WTC11 (cell line): ENCODE measurements at regions not wholly inside any gene's neighbourhood (a gene's known extent, or its start where the extent isn't known, plus 50 kb on each side); places are given as distances from the start of the nearest gene placed in this dataset.

ENCODE experiments used
- ATAC-seq: fragments of 200-7000 bp; cut with Tn5 transposase; 2 replicates; pipeline ENCODE4 v1.10.0; 2021; ENCODE audit warnings: mild to moderate bottlenecking, moderate library complexity
- CTCF ChIA-PET: fragments of 300-600 bp; sonication (Branson Sonifier 250); formaldehyde crosslinking; loops from one replicate; lab custom pipeline; 2021; ENCODE audit warnings: antibody characterized with exemption; lab: Charles Lee
- POLR2A ChIA-PET: fragments of 350-600 bp; sonication (Branson Sonifier 250); formaldehyde crosslinking; loops from one replicate; lab custom pipeline; 2021; ENCODE audit warnings: antibody characterized with exemption; lab: Charles Lee
- DNase-seq: peaks from one replicate; pipeline ENCODE4 v3.0.0; 2021; ENCODE audit warnings: low spot score
- H3K27ac Mint-ChIP-seq: 2 replicates; pipeline ENCODE4 v1.8.0; 2021; ENCODE audit warnings: mixed read lengths
- H3K27me3 Mint-ChIP-seq: 2 replicates; pipeline ENCODE4 v1.8.0; 2021; ENCODE audit warnings: low read depth, mild to moderate bottlenecking, moderate library complexity, mixed read lengths
- H3K36me3 Mint-ChIP-seq: 2 replicates; pipeline ENCODE4 v1.8.0; 2021; ENCODE audit warnings: mixed read lengths
- H3K4me1 Mint-ChIP-seq: 2 replicates; pipeline ENCODE4 v1.8.0; 2022; ENCODE audit warnings: mixed read lengths
- H3K4me3 Mint-ChIP-seq: 2 replicates; pipeline ENCODE4 v1.8.0; 2021; ENCODE audit warnings: mild to moderate bottlenecking, moderate library complexity, mixed read lengths
- H3K9me3 Mint-ChIP-seq: 2 replicates; pipeline ENCODE4 v1.8.0; 2021; ENCODE audit warnings: mixed read lengths
- AFF4 ChIP-seq: sonication (generic); formaldehyde crosslinking; IDR thresholded peaks from 2 replicates; pipeline ENCODE4 v1.8.1; 2023; ENCODE audit warnings: mild to moderate bottlenecking, missing genetic modification reagents, borderline replicate concordance
- ATF2 ChIP-seq: sonication (generic); formaldehyde crosslinking; IDR thresholded peaks from 2 replicates; pipeline ENCODE4 v1.8.1; 2022; ENCODE audit warnings: low read depth, missing genetic modification reagents, borderline replicate concordance
- CDX4 ChIP-seq: fragments of 250-450 bp; sonication (Bioruptor Pico); IDR thresholded peaks from 2 replicates; pipeline ENCODE4 v1.9.0; 2021; ENCODE audit warnings: moderate library complexity, mild to moderate bottlenecking, inconsistent platforms, borderline replicate concordance
- E2F1 ChIP-seq: sonication (generic); formaldehyde crosslinking; IDR thresholded peaks from 2 replicates; pipeline ENCODE4 v1.8.0; 2022; ENCODE audit warnings: mild to moderate bottlenecking, missing genetic modification reagents
- E2F5 ChIP-seq: sonication (generic); formaldehyde crosslinking; IDR thresholded peaks from 2 replicates; pipeline ENCODE4 v1.8.1; 2022; ENCODE audit warnings: mild to moderate bottlenecking, moderate library complexity, missing genetic modification reagents
- ERG ChIP-seq: fragments of 250-450 bp; sonication (Bioruptor Pico); IDR thresholded peaks from 2 replicates; pipeline ENCODE4 v1.8.0; 2021; ENCODE audit warnings: mild to moderate bottlenecking
- FOXK1 ChIP-seq: sonication (generic); formaldehyde crosslinking; IDR thresholded peaks from 2 replicates; pipeline ENCODE4 v1.8.0; 2022; ENCODE audit warnings: mild to moderate bottlenecking, moderate library complexity, missing genetic modification reagents
- GRHL2 ChIP-seq: fragments of 250-450 bp; sonication (Bioruptor Pico); IDR thresholded peaks from 2 replicates; pipeline ENCODE4 v1.8.0; 2022; ENCODE audit warnings: mild to moderate bottlenecking, moderate library complexity; ENCODE audit not compliant: insufficient replicate concordance, severe bottlenecking
- GTF2I ChIP-seq: fragments of 250-450 bp; sonication (Bioruptor Pico); conservative IDR thresholded peaks from 2 replicates; pipeline ENCODE4 v1.4.0; 2021; ENCODE audit warnings: mild to moderate bottlenecking
- KAT7 ChIP-seq: sonication (generic); formaldehyde crosslinking; IDR thresholded peaks from 2 replicates; pipeline ENCODE4 v1.8.1; 2023; ENCODE audit warnings: missing genetic modification reagents, mild to moderate bottlenecking, borderline replicate concordance
- MAX ChIP-seq: sonication (generic); formaldehyde crosslinking; IDR thresholded peaks from 2 replicates; pipeline ENCODE4 v1.8.0; 2022; ENCODE audit warnings: mild to moderate bottlenecking, missing genetic modification reagents
- MXD4 ChIP-seq: fragments of 250-450 bp; sonication (Bioruptor Pico); IDR thresholded peaks from 2 replicates; pipeline ENCODE4 v1.8.0; 2021; ENCODE audit warnings: mild to moderate bottlenecking, moderate library complexity, borderline replicate concordance
- NFYB ChIP-seq: sonication (generic); formaldehyde crosslinking; conservative IDR thresholded peaks from 2 replicates; pipeline ENCODE4 v1.8.0; 2022; ENCODE audit warnings: low read depth, missing genetic modification reagents
- PRDM15 ChIP-seq: sonication (generic); formaldehyde crosslinking; IDR thresholded peaks from 2 replicates; pipeline ENCODE4 v1.8.0; 2022; ENCODE audit warnings: missing genetic modification reagents
- SMAD4 ChIP-seq: sonication (generic); formaldehyde crosslinking; IDR thresholded peaks from 2 replicates; pipeline ENCODE4 v1.8.0; 2022; ENCODE audit warnings: mild to moderate bottlenecking, missing genetic modification reagents
- SOX15 ChIP-seq: fragments of 250-450 bp; sonication (Bioruptor Pico); IDR thresholded peaks from 2 replicates; pipeline ENCODE4 v1.9.0; 2021; ENCODE audit warnings: mild to moderate bottlenecking
- TCF7 ChIP-seq: sonication (generic); formaldehyde crosslinking; IDR thresholded peaks from 2 replicates; pipeline ENCODE4 v1.8.0; 2022; ENCODE audit warnings: mild to moderate bottlenecking, low read depth, missing genetic modification reagents, moderate library complexity
- TEAD4 ChIP-seq: sonication (generic); formaldehyde crosslinking; IDR thresholded peaks from 2 replicates; pipeline ENCODE4 v1.8.0; 2022; ENCODE audit warnings: mild to moderate bottlenecking, missing genetic modification reagents
- ZNF232 ChIP-seq: sonication (generic); formaldehyde crosslinking; IDR thresholded peaks from 2 replicates; pipeline ENCODE4 v1.8.0; 2022; ENCODE audit warnings: mild to moderate bottlenecking, missing genetic modification reagents
- ZNF416 ChIP-seq: fragments of 250-450 bp; sonication (Bioruptor Pico); IDR thresholded peaks from 2 replicates; pipeline ENCODE4 v1.9.0; 2021; ENCODE audit warnings: mild to moderate bottlenecking, inconsistent platforms

GRCh38 chr9:81473206-81473605 lies 216.1 kb downstream of the TLE1 start:
- Mint-ChIP-seq H3K27ac (no peak overlapping the region), H3K4me3 (no peak overlapping the region), H3K27me3 (no peaks in the 10 kb centered on the region), H3K4me1 (peaks cover 7% of the 10 kb centered on the region; the same call in 1 of the 2 replicates), H3K9me3 (no peaks in the 10 kb centered on the region)
- DNase-seq = no peak
- ChIA-PET CTCF (no interaction called here), POLR2A (interaction anchor here (0.6 to 0.9 kb wide), 2 partner anchors 11 to 259 kb away, joined by 3 to 4 read pairs; no protein-coding TSS in a partner anchor)
- TF ChIP-seq E2F5 (CRISPR knock-in tag) (no peak), PRDM15 (CRISPR knock-in tag) (no peak), ZNF416 (CRISPR knock-in tag) (no peak), ZNF232 (no peak), FOXK1 (no peak), TCF7 (CRISPR knock-in tag) (no peak), SOX15 (no peak), GTF2I (CRISPR knock-in tag) (no peak), E2F1 (CRISPR knock-in tag) (no peak), AFF4 (CRISPR knock-in tag) (no peak), KAT7 (CRISPR knock-in tag) (no peak)
- TF ChIP-seq, all 79 proteins: peak for 0
- H3K36me3 Mint-ChIP-seq = no peaks in the 10 kb centered on the region
- no peak for ATAC-seq

- no peaks in the 10 kb centered on the region for H3K9me3 Mint-ChIP-seq
- ATAC-seq (no peak), DNase-seq (no peak)
- POLR2A ChIA-PET = interaction anchor here (0.6 to 0.9 kb wide), 2 partner anchors 12 to 259 kb away, joined by 3 to 4 read pairs; no protein-coding TSS in a partner anchor
- no peak overlapping the region for H3K27ac Mint-ChIP-seq
- TF ChIP-seq ERG (CRISPR knock-in tag) = no peak
- no peak for TF ChIP-seq CDX4
- TF ChIP-seq MXD4 = no peak
- no peak for TF ChIP-seq GRHL2 (CRISPR knock-in tag)
- no peak for TF ChIP-seq MAX (CRISPR knock-in tag)
- no peak for TF ChIP-seq TEAD4
- no peak for TF ChIP-seq SMAD4
- no peak for TF ChIP-seq ATF2 (CRISPR knock-in tag)
- TF ChIP-seq NFYB (CRISPR knock-in tag) = no peak
- no peaks in the 10 kb centered on the region for H3K27me3 Mint-ChIP-seq
- CTCF ChIA-PET = no interaction called here
- H3K36me3 Mint-ChIP-seq = no peaks in the 10 kb centered on the region
- no peak overlapping the region for H3K4me3 Mint-ChIP-seq
- peaks cover 12% of the 10 kb centered on the region; the same call in 1 of the 2 replicates for H3K4me1 Mint-ChIP-seq
Observed at GRCh38 chr9:81472701-81473100, 216.6 kb downstream of the TLE1 start.
